Sciatic nerve (tissue), 2 donors: ENCODE measurements at regions not wholly inside any gene's neighbourhood (a gene's known extent, or its start where the extent isn't known, plus 50 kb on each side); places are given as distances from the start of the nearest gene placed in this dataset.

ENCODE experiments used
- ATAC-seq: fragments of 200-7000 bp; cut with Tn5 transposase; one replicate; pipeline ENCODE4 v1.9.1; 2020; ENCODE audit warnings: mild to moderate bottlenecking, moderate library complexity
- DNase-seq: peaks from one replicate; pipeline ENCODE4 v3.0.0-alpha.2; 2020; ENCODE audit warnings: low spot score
- intact Hi-C: fragments of 100-400 bp; cut with DNase I; formaldehyde crosslinking; loops from one replicate; pipeline ENCODE4 v1.14.2; 2022
- donor health status: DM: no; HTN: no; CAD: no.
- donor health status: DM: no; HTN: no; CAD: no.

DNA sequence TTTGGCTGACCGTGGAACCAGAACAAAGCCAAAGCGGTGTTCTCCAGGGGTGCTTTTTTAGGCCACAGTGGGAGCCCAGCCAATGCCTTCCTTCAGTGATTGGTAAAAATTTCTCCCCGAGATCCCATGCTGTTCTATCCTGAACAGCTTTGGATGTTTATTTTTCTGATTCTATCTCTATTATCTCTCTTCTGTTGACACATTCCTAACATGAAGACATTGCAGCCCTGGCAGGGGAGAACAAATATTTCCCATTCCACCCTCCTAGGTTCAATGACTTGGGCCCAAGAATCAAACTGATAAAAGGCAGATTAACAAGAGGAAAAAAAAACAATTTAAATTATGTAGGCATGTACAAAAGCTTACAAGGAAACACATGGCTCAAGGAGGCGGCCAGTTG, 162.7 kb downstream of the PFKFB3 start:
- DNase-seq, result no peak
- intact Hi-C loops, result no loop called here
- ATAC-seq, result no peak
